OCI-LY3 (cell line): ENCODE measurements at regions not wholly inside any gene's neighbourhood (a gene's known extent, or its start where the extent isn't known, plus 50 kb on each side); places are given as distances from the start of the nearest gene placed in this dataset.

Experiments used
- H2AFZ ChIP-seq: fragments of 200-600, 300-600 bp; shearing (Covaris generic); 2 replicates; pipeline ENCODE4 v1.6.0; 2014; ENCODE audit warnings: antibody characterized with exemption, low read depth, low read length
- H3K27ac ChIP-seq: fragments of 200-600, 300-600 bp; sonication (generic); 2 replicates; pipeline ENCODE4 v1.5.1; 2014; ENCODE audit warnings: mild to moderate bottlenecking, low read length, moderate library complexity, mixed read lengths
- H3K27me3 ChIP-seq: fragments of 200-600, 300-600 bp; sonication (generic); 2 replicates; pipeline ENCODE4 v1.6.1; 2014; ENCODE audit warnings: low read depth, low read length, mixed read lengths
- H3K36me3 ChIP-seq: fragments of 200-600, 300-600 bp; sonication (generic); replicated peaks from 2 replicates; pipeline ENCODE3; 2014; ENCODE audit warnings: low read depth, low read length, mixed read lengths
- H3K4me1 ChIP-seq: fragments of 300-600, 200-600 bp; sonication (generic); 2 replicates; pipeline ENCODE4 v1.6.1; 2014; ENCODE audit warnings: low read length, mixed read lengths
- H3K4me2 ChIP-seq: fragments of 200-600, 300-600 bp; sonication (generic); 2 replicates; pipeline ENCODE4 v1.6.1; 2014; ENCODE audit warnings: low read length, mixed read lengths
- H3K4me3 ChIP-seq: fragments of 300-600, 200-600 bp; sonication (generic); 2 replicates; pipeline ENCODE4 v1.5.1; 2014; ENCODE audit warnings: antibody characterized with exemption, mild to moderate bottlenecking, low read length, moderate library complexity
- H3K79me2 ChIP-seq: fragments of 300-600, 200-600 bp; shearing (Covaris generic); 2 replicates; pipeline ENCODE4 v1.6.1; 2014; ENCODE audit warnings: mild to moderate bottlenecking, low read length, mixed read lengths
- H3K9ac ChIP-seq: fragments of 300-600, 200-600 bp; shearing (Covaris generic); 2 replicates; pipeline ENCODE4 v1.6.0; 2014; ENCODE audit warnings: mild to moderate bottlenecking, low read length, moderate library complexity
- H3K9me3 ChIP-seq: fragments of 200-600, 300-600 bp; shearing (Covaris generic); 2 replicates; pipeline ENCODE4 v1.6.1; 2014; ENCODE audit warnings: low read length, mixed read lengths; ENCODE audit not compliant: insufficient read depth
- H4K20me1 ChIP-seq: fragments of 200-600, 300-600 bp; sonication (generic); 2 replicates; pipeline ENCODE4 v1.6.1; 2016; ENCODE audit warnings: low read length, mixed read lengths; ENCODE audit not compliant: insufficient read depth
- EZH2phosphoT487 ChIP-seq: fragments of 200-600 bp; shearing (Covaris generic); IDR thresholded peaks from 2 replicates; pipeline ENCODE4 v1.6.1; 2018; ENCODE audit warnings: antibody characterized with exemption, mixed run types, low read depth
- TF ChIP-seq, protein P1 (sequence below): fragments of 200-600, 300-600 bp; sonication (generic); IDR thresholded peaks from 2 replicates; pipeline ENCODE4 v1.5.1; 2014; ENCODE audit warnings: antibody characterized with exemption, low read length, low read depth

DNA sequence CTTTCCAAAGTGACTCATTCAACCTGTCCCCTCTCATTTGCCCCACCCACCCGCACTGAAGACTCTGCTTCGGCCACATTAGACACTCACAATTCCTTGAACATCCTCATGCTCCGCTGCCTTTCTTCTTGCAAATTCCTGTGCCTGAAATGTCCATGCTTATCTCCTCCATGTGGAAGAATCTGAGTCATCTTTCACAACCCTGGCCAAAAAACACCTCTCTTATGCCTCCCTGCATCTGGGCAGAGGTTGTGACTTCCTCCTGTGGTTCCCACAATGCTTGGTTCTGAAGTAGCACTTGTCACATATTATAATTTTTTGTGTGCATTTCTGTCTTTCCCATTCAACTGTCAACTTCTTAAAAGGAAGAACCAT is 238.6 kb downstream of the ENC1 start:
- Histone ChIP-seq H3K36me3 (no peaks in the 10 kb centered on the region), H3K4me1 (no peaks in the 10 kb centered on the region), H3K9me3 (no peaks in the 10 kb centered on the region), H3K27ac (no peak overlapping the region), H4K20me1 (no peaks in the 10 kb centered on the region), H3K9ac (no peak overlapping the region), H3K4me2 (no peak overlapping the region), H3K4me3 (no peak overlapping the region), H2AFZ (no peak overlapping the region), H3K79me2 (no peaks in the 10 kb centered on the region), H3K27me3 (peaks cover under 1% of the 10 kb centered on the region; the same call in 1 of the 2 replicates)
- no peak for TF ChIP-seq EZH2phosphoT487
- TF ChIP-seq, protein P1, sequence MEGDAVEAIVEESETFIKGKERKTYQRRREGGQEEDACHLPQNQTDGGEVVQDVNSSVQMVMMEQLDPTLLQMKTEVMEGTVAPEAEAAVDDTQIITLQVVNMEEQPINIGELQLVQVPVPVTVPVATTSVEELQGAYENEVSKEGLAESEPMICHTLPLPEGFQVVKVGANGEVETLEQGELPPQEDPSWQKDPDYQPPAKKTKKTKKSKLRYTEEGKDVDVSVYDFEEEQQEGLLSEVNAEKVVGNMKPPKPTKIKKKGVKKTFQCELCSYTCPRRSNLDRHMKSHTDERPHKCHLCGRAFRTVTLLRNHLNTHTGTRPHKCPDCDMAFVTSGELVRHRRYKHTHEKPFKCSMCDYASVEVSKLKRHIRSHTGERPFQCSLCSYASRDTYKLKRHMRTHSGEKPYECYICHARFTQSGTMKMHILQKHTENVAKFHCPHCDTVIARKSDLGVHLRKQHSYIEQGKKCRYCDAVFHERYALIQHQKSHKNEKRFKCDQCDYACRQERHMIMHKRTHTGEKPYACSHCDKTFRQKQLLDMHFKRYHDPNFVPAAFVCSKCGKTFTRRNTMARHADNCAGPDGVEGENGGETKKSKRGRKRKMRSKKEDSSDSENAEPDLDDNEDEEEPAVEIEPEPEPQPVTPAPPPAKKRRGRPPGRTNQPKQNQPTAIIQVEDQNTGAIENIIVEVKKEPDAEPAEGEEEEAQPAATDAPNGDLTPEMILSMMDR, result no peak

DNA sequence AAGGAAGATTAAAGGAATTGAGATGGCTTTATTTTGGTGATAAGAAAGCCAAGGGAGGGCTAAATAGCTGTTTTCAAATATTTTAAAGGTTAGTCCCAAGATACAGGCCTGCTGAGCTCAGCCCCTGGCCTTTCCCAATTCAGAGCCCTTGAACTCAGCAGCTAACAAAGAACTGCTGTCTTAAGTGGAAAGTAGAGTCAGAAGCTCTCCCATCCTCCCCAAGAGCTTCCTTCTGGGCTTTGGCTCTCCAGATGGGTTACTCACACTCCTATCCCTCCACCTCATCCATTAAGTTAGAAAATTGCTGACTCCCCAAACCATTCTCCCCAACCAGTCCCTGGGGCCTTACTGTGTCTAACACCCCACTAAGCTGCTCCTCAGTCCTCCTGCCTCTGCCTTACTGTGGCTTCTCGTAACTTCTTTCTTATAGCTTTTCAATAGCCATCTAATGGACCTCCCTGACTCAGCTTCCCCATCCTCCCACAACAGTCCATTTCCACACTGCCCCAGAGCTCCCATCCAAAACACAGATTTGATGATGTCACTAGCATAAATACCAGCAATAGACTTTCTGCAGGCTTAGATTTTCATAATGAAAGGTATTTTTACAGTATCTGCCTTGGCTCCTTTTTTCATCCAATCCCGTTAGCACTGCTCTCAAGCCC is 239.1 kb downstream of the ENC1 start:
- no peak overlapping the region for H3K4me2 ChIP-seq
- no peaks in the 10 kb centered on the region for H3K36me3 ChIP-seq
- TF ChIP-seq, protein P1, result no peak
- TF ChIP-seq EZH2phosphoT487, result no peak
- H3K27ac ChIP-seq, result no peak overlapping the region
- no peaks in the 10 kb centered on the region for H3K9me3 ChIP-seq
- no peaks in the 10 kb centered on the region for H3K27me3 ChIP-seq
- H3K4me3 ChIP-seq, result no peak overlapping the region
- no peaks in the 10 kb centered on the region for H3K4me1 ChIP-seq
- no peaks in the 10 kb centered on the region for H3K79me2 ChIP-seq
- no peaks in the 10 kb centered on the region for H4K20me1 ChIP-seq
- no peak overlapping the region for H2AFZ ChIP-seq
- H3K9ac ChIP-seq, result no peak overlapping the region

DNA sequence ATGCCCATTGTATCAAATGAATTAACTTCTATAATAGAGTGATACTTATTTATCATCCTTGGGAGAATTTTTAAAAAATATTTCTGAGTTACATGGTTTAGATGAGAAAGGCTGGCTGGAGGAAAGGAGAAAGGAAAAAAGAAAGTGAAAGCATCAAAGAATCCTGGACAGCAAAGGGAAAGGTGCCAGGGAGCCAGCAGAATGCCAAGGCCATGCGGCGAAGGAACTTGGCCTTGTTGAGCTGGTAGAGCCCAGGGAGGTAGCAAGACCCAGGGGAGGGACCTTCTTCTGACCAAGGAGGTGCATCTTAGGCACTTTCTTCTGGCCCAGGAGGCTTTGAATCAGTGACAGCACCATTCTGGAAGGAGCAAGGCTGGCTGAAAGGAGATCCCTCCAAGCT is 240.5 kb downstream of the ENC1 start:
- Histone ChIP-seq H3K9ac (no peak overlapping the region), H3K4me1 (peaks cover 5% of the 10 kb centered on the region), H3K27ac (no peak overlapping the region), H3K9me3 (no peaks in the 10 kb centered on the region), H3K79me2 (no peaks in the 10 kb centered on the region), H3K4me3 (no peak overlapping the region), H3K27me3 (no peaks in the 10 kb centered on the region), H3K36me3 (no peaks in the 10 kb centered on the region), H3K4me2 (no peak overlapping the region), H2AFZ (no peak overlapping the region), H4K20me1 (no peaks in the 10 kb centered on the region)
- TF ChIP-seq EZH2phosphoT487, result no peak
- TF ChIP-seq, protein P1, result no peak

DNA sequence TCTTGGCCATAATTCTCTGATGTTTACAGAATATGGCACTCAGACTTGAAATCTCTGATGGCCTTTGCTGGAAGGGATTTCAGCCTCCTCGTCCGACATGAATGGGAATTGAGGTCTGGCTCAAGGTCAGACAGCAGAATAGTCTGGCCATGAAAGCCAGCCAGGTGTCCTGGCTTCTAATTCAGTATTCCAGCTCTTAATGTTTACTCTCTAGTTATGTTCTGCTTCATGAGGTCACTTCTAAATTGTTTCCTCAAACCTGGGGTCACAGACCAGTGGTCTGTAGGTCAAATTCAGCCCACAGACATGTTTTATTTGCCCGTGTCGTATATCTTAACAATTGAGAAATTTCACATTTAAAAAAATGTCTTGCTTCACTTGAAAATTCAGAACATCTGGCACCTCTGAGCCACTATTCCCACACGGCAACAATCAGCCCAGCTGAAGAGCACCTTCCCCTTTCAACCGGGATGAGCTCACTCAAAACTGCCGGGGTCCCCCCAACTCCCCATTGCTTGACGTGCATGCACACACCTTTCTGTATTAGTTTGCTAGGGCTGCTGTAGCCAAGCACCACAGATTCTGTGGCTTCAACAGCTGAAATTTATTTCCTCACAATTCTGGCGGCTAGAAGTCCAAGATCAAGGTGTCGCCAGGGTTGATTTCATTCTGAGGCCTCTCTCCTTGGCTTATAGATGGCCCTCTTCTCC is 243.5 kb downstream of the ENC1 start:
- Histone ChIP-seq H2AFZ (no peak overlapping the region), H3K4me2 (no peak overlapping the region), H3K36me3 (no peaks in the 10 kb centered on the region), H3K4me1 (peaks cover 32% of the 10 kb centered on the region), H3K9me3 (no peaks in the 10 kb centered on the region), H3K79me2 (no peaks in the 10 kb centered on the region), H3K9ac (no peak overlapping the region), H4K20me1 (no peaks in the 10 kb centered on the region), H3K27me3 (no peaks in the 10 kb centered on the region), H3K4me3 (no peak overlapping the region), H3K27ac (no peak overlapping the region)
- no peak for TF ChIP-seq EZH2phosphoT487
- TF ChIP-seq, protein P1, result no peak
